HCT116 (cell line): ENCODE measurements at regions not wholly inside any gene's neighbourhood (a gene's known extent, or its start where the extent isn't known, plus 50 kb on each side); places are given as distances from the start of the nearest gene placed in this dataset.

Experiments used
- ATAC-seq: fragments of 200-7000 bp; cut with Tn5 transposase; 2 replicates; pipeline ENCODE4 v1.9.1; 2020; ENCODE audit warnings: mild to moderate bottlenecking, moderate library complexity
- BruUV-seq: library from RNA; stranded (reverse); fragments of 400-500 nt; replicated peaks from 2 replicates; lab custom pipeline; 2021; lab: Mats Ljungman, UMichigan
- CTCF ChIA-PET: fragments of 300-600 bp; sonication (Branson Sonifier 250); formaldehyde crosslinking; loops from one replicate; lab custom pipeline; 2021; ENCODE audit warnings: antibody characterized with exemption; lab: Charles Lee
- POLR2A ChIA-PET: fragments of 300-600, 350-600 bp; sonication (Branson Sonifier 250); formaldehyde crosslinking; loops from one replicate; lab custom pipeline; 2021; ENCODE audit warnings: antibody characterized with exemption; lab: Charles Lee
- RAD21 ChIA-PET, 2 experiments: fragments of 300-600 bp; sonication (Branson Sonifier 250); formaldehyde crosslinking; loops; one replicate each; lab custom pipeline; 2023; ENCODE audit warnings: low total read pairs in 2 of 2; ENCODE audit not compliant: uncharacterized antibody in 2 of 2, unreplicated experiment in 2 of 2, low non-redundant PET in 1 of 2; lab: Charles Lee
- DNase-seq: peaks from one replicate; pipeline ENCODE4 v3.0.0-alpha.2; 2010; ENCODE audit warnings: low read depth, low spot score
- H2AFZ ChIP-seq: fragments of 200-600 bp; shearing (Covaris generic), sonication (generic); 2 replicates; pipeline ENCODE4 v1.6.1; 2017; ENCODE audit warnings: low read depth, mixed run types, mixed read lengths, antibody characterized with exemption, low read length; ENCODE audit not compliant: poor library complexity, severe bottlenecking
- H3K27ac ChIP-seq: 2 replicates; pipeline ENCODE4 v1.5.1; 2012; ENCODE audit warnings: low read depth, low read length
- H3K27me3 ChIP-seq: fragments of 200-600 bp; sonication (generic); 2 replicates; pipeline ENCODE4 v1.6.1; 2016; ENCODE audit warnings: mixed run types, low read length, mixed read lengths; ENCODE audit not compliant: insufficient read depth
- H3K36me3 ChIP-seq, 2 experiments: fragments of 200-500 bp in 1 of 2; fragments of 200-600 bp in 1 of 2; sonication (Bioruptor generic) in 1 of 2; sonication (generic) in 1 of 2; 2 replicates each; pipeline versions ENCODE4 v1.5.1 to v1.6.1; 2014 to 2016; ENCODE audit warnings: low read length in 2 of 2, inconsistent platforms in 1 of 2, mixed read lengths in 1 of 2, mixed run types in 1 of 2; ENCODE audit not compliant: insufficient read depth in 2 of 2, control insufficient read depth in 1 of 2
- H3K4me1 ChIP-seq, 2 experiments: fragments of 200-600 bp in 1 of 2; sonication (generic) in 1 of 2; 2 replicates each; pipeline versions ENCODE4 v1.5.1 to v1.6.1; 2012 to 2017; ENCODE audit warnings: low read length in 2 of 2, inconsistent platforms in 1 of 2, mild to moderate bottlenecking in 1 of 2, mixed read lengths in 1 of 2, mixed run types in 1 of 2, moderate library complexity in 1 of 2; ENCODE audit not compliant: insufficient read depth in 2 of 2, control insufficient read depth in 1 of 2
- H3K4me2 ChIP-seq: fragments of 200-600 bp; sonication (generic); 2 replicates; pipeline ENCODE4 v1.6.1; 2017; ENCODE audit warnings: mixed run types, low read length, mixed read lengths
- H3K4me3 ChIP-seq, 2 experiments: fragments of 200-600 bp in 1 of 2; sonication (generic) in 1 of 2; replicated peaks in 1 of 2; 2 replicates each; pipeline ENCODE4 v1.5.1; 2011 to 2016; ENCODE audit warnings: low read length in 2 of 2, control low read depth in 1 of 2, low read depth in 1 of 2, mild to moderate bottlenecking in 1 of 2, mixed read lengths in 1 of 2, mixed run types in 1 of 2
- H3K79me2 ChIP-seq: fragments of 200-600 bp; sonication (generic); 2 replicates; pipeline ENCODE4 v1.6.1; 2017; ENCODE audit warnings: mild to moderate bottlenecking, mixed run types, low read length, moderate library complexity, mixed read lengths; ENCODE audit not compliant: insufficient read depth
- H3K9ac ChIP-seq: fragments of 200-600 bp; sonication (generic); 2 replicates; pipeline ENCODE4 v1.6.1; 2016; ENCODE audit warnings: low read length, mixed read lengths
- H3K9me2 ChIP-seq: fragments of 200-600 bp; sonication (generic), shearing (Covaris generic); 2 replicates; pipeline ENCODE4 v1.6.1; 2017; ENCODE audit warnings: mixed run types, mild to moderate bottlenecking, moderate library complexity; ENCODE audit not compliant: insufficient read depth
- H3K9me3 ChIP-seq, 2 experiments: fragments of 200-500 bp in 1 of 2; fragments of 200-600 bp in 1 of 2; sonication (Bioruptor generic) in 1 of 2; sonication (generic) in 1 of 2; 2 replicates each; pipeline ENCODE4 v1.6.1; 2014 to 2017; ENCODE audit warnings: low read length in 2 of 2, mixed read lengths in 2 of 2, inconsistent platforms in 1 of 2, low read depth in 1 of 2, mild to moderate bottlenecking in 1 of 2, mixed run types in 1 of 2, moderate library complexity in 1 of 2; ENCODE audit not compliant: control insufficient read depth in 1 of 2, insufficient read depth in 1 of 2
- H4K20me1 ChIP-seq: fragments of 200-600 bp; sonication (generic), shearing (Covaris generic); 2 replicates; pipeline ENCODE4 v1.6.1; 2017; ENCODE audit warnings: mixed run types, mild to moderate bottlenecking, moderate library complexity; ENCODE audit not compliant: insufficient read depth
- ATF3 ChIP-seq: IDR thresholded peaks from 2 replicates; pipeline ENCODE4 v1.6.1; 2012
- CEBPB ChIP-seq: IDR thresholded peaks from 2 replicates; pipeline ENCODE4 v1.6.1; 2012; ENCODE audit warnings: low read depth
- EGR1 ChIP-seq: IDR thresholded peaks from 2 replicates; pipeline ENCODE4 v1.6.1; 2012; ENCODE audit warnings: low read depth
- EZH2 ChIP-seq: fragments of 200-600 bp; sonication (generic); IDR thresholded peaks from 2 replicates; pipeline ENCODE4 v1.6.1; 2017; ENCODE audit warnings: antibody characterized with exemption, mixed run types
- EZH2phosphoT487 ChIP-seq: fragments of 200-600 bp; IDR thresholded peaks from 2 replicates; pipeline ENCODE4 v1.6.1; 2018; ENCODE audit warnings: antibody characterized with exemption, borderline replicate concordance
- FOSL1 ChIP-seq: IDR thresholded peaks from 2 replicates; pipeline ENCODE4 v1.6.1; 2012; ENCODE audit warnings: low read depth
- JUND ChIP-seq: IDR thresholded peaks from 2 replicates; pipeline ENCODE4 v1.6.1; 2012
- MAX ChIP-seq: IDR thresholded peaks from 2 replicates; pipeline ENCODE4 v1.6.1; 2012
- POLR2AphosphoS5 ChIP-seq: IDR thresholded peaks from 2 replicates; pipeline ENCODE4 v1.6.1; 2011; ENCODE audit warnings: mild to moderate bottlenecking, low read depth, low read length, moderate library complexity
- SIN3A ChIP-seq: IDR thresholded peaks from 2 replicates; pipeline ENCODE4 v1.6.1; 2012; ENCODE audit warnings: low read depth
- TCF7L2 ChIP-seq: IDR thresholded peaks from 2 replicates; pipeline ENCODE4 v1.7.0; 2011; ENCODE audit warnings: borderline replicate concordance, inconsistent platforms; ENCODE audit not compliant: insufficient read depth, insufficient read length; ENCODE audit errors: extremely low read depth
- YY1 ChIP-seq: IDR thresholded peaks from 2 replicates; pipeline ENCODE4 v1.6.1; 2011; ENCODE audit warnings: low read length, low read depth, moderate library complexity, mild to moderate bottlenecking; ENCODE audit not compliant: insufficient replicate concordance; ENCODE audit errors: extremely low read depth
- intact Hi-C: fragments of 100-400 bp; cut with micrococcal nuclease; formaldehyde crosslinking; loops from 2 replicates; pipeline ENCODE4 v1.10.0; 2022
- TF ChIP-seq, protein P1 (sequence below): IDR thresholded peaks from 2 replicates; pipeline ENCODE4 v1.6.1; 2012; ENCODE audit warnings: low read depth

DNA sequence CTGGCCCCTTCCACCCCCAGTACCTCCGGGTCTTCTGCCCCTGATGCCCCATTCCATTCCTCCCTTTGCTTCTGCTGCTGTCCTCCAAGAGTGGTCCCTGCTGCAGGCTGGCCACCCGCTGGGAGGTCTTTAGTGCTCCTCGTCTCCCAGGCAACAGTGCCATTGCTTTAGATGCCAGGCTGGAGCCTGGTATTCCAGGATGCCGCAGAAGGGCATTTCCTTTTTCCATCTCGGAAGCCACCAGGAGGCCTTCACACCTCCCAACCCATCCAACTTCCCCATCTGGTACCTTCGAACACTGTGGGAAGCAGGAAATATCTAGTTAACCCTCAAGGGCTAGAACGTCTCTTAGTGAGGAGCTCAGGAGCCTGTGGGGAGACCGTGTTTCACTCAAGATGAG lies 92.9 kb upstream of the DUSP5 start:
- Histone ChIP-seq H2AFZ (no peak overlapping the region), H3K36me3 (no peaks in the 10 kb centered on the region), H3K27ac (no peak overlapping the region), H3K27me3 (no peaks in the 10 kb centered on the region), H3K79me2 (no peaks in the 10 kb centered on the region), H3K4me3 (no peak overlapping the region), H3K4me2 (no peak overlapping the region), H3K4me1 (peaks cover 47 to 87% of the 10 kb centered on the region in 2 experiments), H3K9me3 (no peaks in the 10 kb centered on the region), H3K9me2 (no peaks in the 10 kb centered on the region), H4K20me1 (no peaks in the 10 kb centered on the region), H3K9ac (no peak overlapping the region)
- RAD21 ChIA-PET, result no interaction called here
- POLR2A ChIA-PET, result interaction anchor here (1.2 to 26.1 kb wide), 3 partner anchors 9 to 98 kb away, joined by 4 to 438 read pairs (median 17); partner anchors contain the start of gene DUSP5
- no peak for ATAC-seq
- intact Hi-C loops, result no loop called here
- no peak for TF ChIP-seq YY1
- TF ChIP-seq EZH2phosphoT487, result no peak
- TF ChIP-seq EGR1, result no peak
- no peak for TF ChIP-seq EZH2
- TF ChIP-seq SIN3A, result no peak
- TF ChIP-seq CEBPB, result no peak
- BruUV-seq, result no TSS peak
- DNase-seq, result no peak
- CTCF ChIA-PET, result interaction anchor here (2.4 kb wide), 1 partner anchor 50 kb away, joined by 11 read pairs; no protein-coding TSS in a partner anchor

- no peaks in the 10 kb centered on the region for H3K27me3 ChIP-seq
- ChIA-PET POLR2A (interaction anchor here (1.1 to 26.1 kb wide), 4 partner anchors 10 to 97 kb away, joined by 3 to 438 read pairs (median 10); partner anchors contain the start of gene DUSP5), CTCF (interaction anchor here (2.4 kb wide), 1 partner anchor 51 kb away, joined by 11 read pairs; no protein-coding TSS in a partner anchor), RAD21 (no interaction called here)
- H3K36me3 ChIP-seq, result no peaks in the 10 kb centered on the region
- no peak overlapping the region for H3K4me2 ChIP-seq
- TF ChIP-seq POLR2AphosphoS5 (no peak), CEBPB (no peak), FOSL1 (no peak), YY1 (no peak), JUND (no peak), ATF3 (no peak), TCF7L2 (no peak), MAX (no peak)
- TF ChIP-seq, protein P1, sequence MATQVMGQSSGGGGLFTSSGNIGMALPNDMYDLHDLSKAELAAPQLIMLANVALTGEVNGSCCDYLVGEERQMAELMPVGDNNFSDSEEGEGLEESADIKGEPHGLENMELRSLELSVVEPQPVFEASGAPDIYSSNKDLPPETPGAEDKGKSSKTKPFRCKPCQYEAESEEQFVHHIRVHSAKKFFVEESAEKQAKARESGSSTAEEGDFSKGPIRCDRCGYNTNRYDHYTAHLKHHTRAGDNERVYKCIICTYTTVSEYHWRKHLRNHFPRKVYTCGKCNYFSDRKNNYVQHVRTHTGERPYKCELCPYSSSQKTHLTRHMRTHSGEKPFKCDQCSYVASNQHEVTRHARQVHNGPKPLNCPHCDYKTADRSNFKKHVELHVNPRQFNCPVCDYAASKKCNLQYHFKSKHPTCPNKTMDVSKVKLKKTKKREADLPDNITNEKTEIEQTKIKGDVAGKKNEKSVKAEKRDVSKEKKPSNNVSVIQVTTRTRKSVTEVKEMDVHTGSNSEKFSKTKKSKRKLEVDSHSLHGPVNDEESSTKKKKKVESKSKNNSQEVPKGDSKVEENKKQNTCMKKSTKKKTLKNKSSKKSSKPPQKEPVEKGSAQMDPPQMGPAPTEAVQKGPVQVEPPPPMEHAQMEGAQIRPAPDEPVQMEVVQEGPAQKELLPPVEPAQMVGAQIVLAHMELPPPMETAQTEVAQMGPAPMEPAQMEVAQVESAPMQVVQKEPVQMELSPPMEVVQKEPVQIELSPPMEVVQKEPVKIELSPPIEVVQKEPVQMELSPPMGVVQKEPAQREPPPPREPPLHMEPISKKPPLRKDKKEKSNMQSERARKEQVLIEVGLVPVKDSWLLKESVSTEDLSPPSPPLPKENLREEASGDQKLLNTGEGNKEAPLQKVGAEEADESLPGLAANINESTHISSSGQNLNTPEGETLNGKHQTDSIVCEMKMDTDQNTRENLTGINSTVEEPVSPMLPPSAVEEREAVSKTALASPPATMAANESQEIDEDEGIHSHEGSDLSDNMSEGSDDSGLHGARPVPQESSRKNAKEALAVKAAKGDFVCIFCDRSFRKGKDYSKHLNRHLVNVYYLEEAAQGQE, result no peak
- DNase-seq (no peak), ATAC-seq (no peak)
- no TSS peak for BruUV-seq
- no peaks in the 10 kb centered on the region for H3K79me2 ChIP-seq
- H3K9me2 ChIP-seq, result no peaks in the 10 kb centered on the region
- no peaks in the 10 kb centered on the region for H3K9me3 ChIP-seq
- H4K20me1 ChIP-seq, result no peaks in the 10 kb centered on the region
- H2AFZ ChIP-seq, result no peak overlapping the region
- H3K4me1 ChIP-seq, result peaks cover 46 to 87% of the 10 kb centered on the region in 2 experiments
- intact Hi-C loops, result no loop called here
- H3K4me3 ChIP-seq, result no peak overlapping the region
- no peak overlapping the region for H3K9ac ChIP-seq
- H3K27ac ChIP-seq, result no peak overlapping the region
These were observed 92.3 kb upstream of the DUSP5 start for GRCh38 chr10:110405380-110405779.
